ENCODE measurements at regions not wholly inside any gene's neighbourhood (a gene's known extent, or its start where the extent isn't known, plus 50 kb on each side); places are given as distances from the start of the nearest gene placed in this dataset.
A peak's percentile ranks its signal among the peaks of the same experiment; 100 is the strongest.

DNA sequence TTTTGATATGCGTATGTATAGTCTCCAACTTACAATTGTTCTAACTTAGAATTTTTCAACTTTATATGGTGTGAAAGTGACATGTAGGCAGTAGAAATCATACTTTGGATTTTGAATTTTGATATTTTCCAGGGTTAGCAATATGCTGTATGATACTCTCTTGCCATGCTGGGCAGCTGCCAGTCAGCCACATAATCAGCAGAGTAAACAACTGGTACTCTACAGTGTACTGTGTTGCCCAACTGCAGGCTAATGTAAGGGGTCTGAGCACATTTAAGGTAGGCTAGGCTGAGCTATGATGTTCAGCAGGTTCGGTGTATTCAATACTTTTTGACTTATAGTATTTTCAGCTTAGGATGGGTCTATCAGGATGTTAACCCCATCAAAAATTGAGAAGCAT, 52.0 kb upstream of the RYK start:
- ChIA-PET POLR2A (no interaction called here), CTCF (interaction anchor here (0.8 to 2.0 kb wide), 2 partner anchors 90 to 171 kb away, joined by 4 to 5 read pairs; no protein-coding TSS in a partner anchor)
- no peak overlapping the region for H3K4me3 ChIP-seq (ENCODE audit: low read length)
- H3K27ac ChIP-seq (ENCODE audit: low read depth, low read length) = no peak overlapping the region
- Mint-ChIP-seq H3K9me3 (no peaks in the 10 kb centered on the region), H3K4me3 (no peak overlapping the region), H3K4me1 (no peaks in the 10 kb centered on the region), H3K27ac (peak overlapping the region in 1 of 8 donors; percentile 3), H3K27me3 (peaks cover 20 to 32% of the 10 kb centered on the region in 2 donors), H3K36me3 (no peaks in the 10 kb centered on the region)
- no peaks in the 10 kb centered on the region for H3K36me3 ChIP-seq (ENCODE audit: insufficient read depth, low read length)
- H3K9me3 ChIP-seq (ENCODE audit: low read length) = no peaks in the 10 kb centered on the region
- H3K27me3 ChIP-seq (ENCODE audit: insufficient read depth, low read length, poor library complexity, severe bottlenecking) = no peaks in the 10 kb centered on the region
- no peaks in the 10 kb centered on the region for H3K4me1 ChIP-seq (ENCODE audit: insufficient read depth, low read length)
- no peak for DNase-seq

DNA sequence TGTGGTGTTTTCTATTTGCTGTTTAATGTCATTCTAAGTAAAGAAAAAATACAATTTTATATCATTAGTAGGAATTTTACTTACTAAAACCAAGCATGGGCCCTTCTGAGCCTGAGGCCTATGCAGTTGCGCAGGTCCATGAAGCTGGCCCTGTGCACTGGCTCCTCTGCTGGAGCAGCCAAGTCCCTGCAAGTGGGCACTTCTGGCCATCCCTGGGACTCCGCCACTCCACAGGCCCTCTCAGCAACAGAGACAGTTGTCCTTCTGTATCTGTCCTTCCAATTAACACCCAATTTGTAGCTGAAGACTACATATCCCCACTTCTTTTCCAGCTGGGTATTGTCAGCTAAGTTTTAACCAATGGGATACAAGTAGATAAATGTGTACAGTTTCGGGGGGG, 49.9 kb upstream of the RYK start:
- ChIA-PET CTCF (interaction anchor here (1.4 kb wide), 1 partner anchor 88 kb away, joined by 4 read pairs; no protein-coding TSS in a partner anchor), POLR2A (no interaction called here)
- no peak overlapping the region for H3K27ac Mint-ChIP-seq
- H3K4me1 Mint-ChIP-seq = no peaks in the 10 kb centered on the region
- no peaks in the 10 kb centered on the region for H3K36me3 Mint-ChIP-seq
- Histone ChIP-seq H3K36me3 (ENCODE audit: insufficient read depth, low read length) (no peaks in the 10 kb centered on the region), H3K27me3 (ENCODE audit: insufficient read depth, low read length, poor library complexity, severe bottlenecking) (no peaks in the 10 kb centered on the region), H3K27ac (ENCODE audit: low read depth, low read length) (no peak overlapping the region), H3K4me1 (ENCODE audit: insufficient read depth, low read length) (no peaks in the 10 kb centered on the region), H3K9me3 (ENCODE audit: low read length) (no peaks in the 10 kb centered on the region), H3K4me3 (ENCODE audit: low read length) (no peak overlapping the region)
- no peak overlapping the region for H3K4me3 Mint-ChIP-seq
- H3K27me3 Mint-ChIP-seq = peaks cover 18 to 25% of the 10 kb centered on the region in 2 donors
- H3K9me3 Mint-ChIP-seq = no peaks in the 10 kb centered on the region
- no peak for DNase-seq
